Omental fat pad (tissue), 3 donors: ENCODE measurements at regions not wholly inside any gene's neighbourhood (a gene's known extent, or its start where the extent isn't known, plus 50 kb on each side); places are given as distances from the start of the nearest gene placed in this dataset.
"Not testable (repeated sequence)": the region's sequence is repeated elsewhere in the genome, so short reads cannot be mapped to it uniquely, and the experiment has no call there.

Experiments used
- ATAC-seq: fragments of 150-250 bp; one replicate; pipeline ENCODE4 v1.9.1; 2016; ENCODE audit warnings: mild to moderate bottlenecking, moderate library complexity; ENCODE audit not compliant: low FRiP score
- DNase-seq: peaks from one replicate; pipeline ENCODE4 v3.0.0-alpha.2; 2019; ENCODE audit warnings: low spot score
- CTCF ChIP-seq, 3 donors: fragments of 450-650 bp; IDR thresholded peaks; one replicate each; pipeline ENCODE4 v1.5.1; 2016 to 2017; ENCODE audit warnings: antibody characterized with exemption in 3 of 3, mild to moderate bottlenecking in 3 of 3, moderate library complexity in 2 of 3

- no peak for TF ChIP-seq CTCF (IDR thresholded peaks at IDR 0.05)
- ATAC-seq (no peak), DNase-seq (no peak)
Observed at GRCh38 chr2:129015397-129016285, 697.0 kb upstream of the HS6ST1 start.

GRCh38 chr2:129016972-129017371, 698.3 kb upstream of the HS6ST1 start:
- TF ChIP-seq CTCF (IDR thresholded peaks at IDR 0.05), result no peak
- ATAC-seq (no peak), DNase-seq (no peak)

- no peak for TF ChIP-seq CTCF (IDR thresholded peaks at IDR 0.05)
- DNase-seq, result no peak
- ATAC-seq, result no peak
Observed at GRCh38 chr2:129024796-129025195, 706.1 kb upstream of the HS6ST1 start.

- no peak for ATAC-seq
- no peak for DNase-seq
- no peak for TF ChIP-seq CTCF (IDR thresholded peaks at IDR 0.05)
Observed at GRCh38 chr2:129035992-129036391, 717.3 kb upstream of the HS6ST1 start.

- ATAC-seq, result not testable (repeated sequence)
Observed at GRCh38 chr2:129043677-129044076, 725.0 kb upstream of the HS6ST1 start.

GRCh38 chr2:129046475-129046874, 727.8 kb upstream of the HS6ST1 start:
- DNase-seq, ATAC-seq: not testable (repeated sequence)

More at GRCh38 chr2:129043677-129044076, 725.0 kb upstream of the HS6ST1 start:
- DNase-seq, result not testable (repeated sequence)

GRCh38 chr2:129050101-129050500, 731.4 kb upstream of the HS6ST1 start:
- ATAC-seq (no peak), DNase-seq (no peak)
- no peak for TF ChIP-seq CTCF (IDR thresholded peaks at IDR 0.05)

- ATAC-seq, result no peak
- no peak for TF ChIP-seq CTCF (IDR thresholded peaks at IDR 0.05)
- DNase-seq, result no peak
Observed at GRCh38 chr2:129055242-129055641, 736.6 kb upstream of the HS6ST1 start.
